Thyroid gland (tissue), 4 donors: ENCODE measurements at regions not wholly inside any gene's neighbourhood (a gene's known extent, or its start where the extent isn't known, plus 50 kb on each side); places are given as distances from the start of the nearest gene placed in this dataset.

ENCODE experiments used
- DNase-seq, 2 donors: peaks; one replicate each; pipeline ENCODE4 v3.0.0-alpha.2; 2019
- H3K27ac ChIP-seq, 3 donors: fragments of 200-600 bp; sonication (generic); 1 replicate in 2 of 3; 2 replicates in 1 of 3; pipeline ENCODE4 v1.5.1; 2016 to 2019; ENCODE audit warnings: mild to moderate bottlenecking in 1 of 3, moderate library complexity in 1 of 3
- H3K27me3 ChIP-seq: fragments of 200-600 bp; sonication (generic); one replicate; pipeline ENCODE4 v1.5.1; 2019
- H3K36me3 ChIP-seq, 2 donors: fragments of 200-600 bp; sonication (generic); one replicate each; pipeline ENCODE4 v1.5.1; 2016 to 2019
- H3K4me1 ChIP-seq, 2 donors: fragments of 200-600 bp; sonication (generic); one replicate each; pipeline ENCODE4 v1.5.1; 2017 to 2019
- H3K4me3 ChIP-seq, 3 donors: fragments of 200-600 bp; sonication (generic); replicated peaks in 1 of 3; 1 replicate in 2 of 3; 2 replicates in 1 of 3; pipeline ENCODE4 v1.5.1; 2016; ENCODE audit warnings: mild to moderate bottlenecking in 1 of 3
- H3K9me3 ChIP-seq: fragments of 200-600 bp; sonication (generic); one replicate; pipeline ENCODE4 v1.5.1; 2017
- CTCF ChIP-seq, 6 experiments: fragments of 200-600 bp in 3 of 6; fragments of 450-650 bp in 3 of 6; sonication (generic) in 3 of 6; IDR thresholded peaks; one replicate each; pipeline ENCODE4 v1.5.1; 2016 to 2019; ENCODE audit warnings: antibody characterized with exemption in 6 of 6, mild to moderate bottlenecking in 2 of 6, inconsistent platforms in 1 of 6, moderate library complexity in 1 of 6
- POLR2A ChIP-seq, 2 donors: fragments of 450-650 bp; IDR thresholded peaks; one replicate each; pipeline ENCODE4 v1.6.1; 2017; ENCODE audit warnings: antibody characterized with exemption in 2 of 2, mild to moderate bottlenecking in 2 of 2, moderate library complexity in 1 of 2
- WGBS, 2 donors: methylation state at CpG; one replicate each; pipeline ENCODE4 v1.1.5; 2017; 5-methylcytosine and 5-hydroxymethylcytosine counted together
- intact Hi-C: fragments of 100-400 bp; cut with DNase I; formaldehyde crosslinking; loops from one replicate; pipeline ENCODE4 v1.15.1; 2023

GRCh38 chr10:88032566-88032965, 169.1 kb downstream of the PTEN start:
- Histone ChIP-seq H3K9me3 (no peaks in the 10 kb centered on the region), H3K4me3 (no peak overlapping the region), H3K36me3 (no peaks in the 10 kb centered on the region), H3K27me3 (no peaks in the 10 kb centered on the region), H3K4me1 (no peaks in the 10 kb centered on the region), H3K27ac (no peak overlapping the region)
- WGBS, 2 donors: 84 to 85% methylated on average over 1 of the region's 1 CpG
- DNase-seq: no peak
- intact Hi-C loops: no loop called here
- TF ChIP-seq POLR2A (IDR thresholded peaks at IDR 0.05): no peak
- TF ChIP-seq CTCF (IDR thresholded peaks at IDR 0.05): no peak

- H3K27me3 ChIP-seq: no peaks in the 10 kb centered on the region
- H3K4me3 ChIP-seq: no peak overlapping the region
- H3K36me3 ChIP-seq: no peaks in the 10 kb centered on the region
- no peak for TF ChIP-seq POLR2A (IDR thresholded peaks at IDR 0.05)
- no peak for TF ChIP-seq CTCF (IDR thresholded peaks at IDR 0.05)
- no peak overlapping the region for H3K27ac ChIP-seq
- DNase-seq: no peak
- intact Hi-C loops: no loop called here
- no peaks in the 10 kb centered on the region for H3K4me1 ChIP-seq
- H3K9me3 ChIP-seq: no peaks in the 10 kb centered on the region
- WGBS, 2 donors: 93 to 94% methylated on average over 3 of the region's 3 CpGs
These were observed 170.0 kb downstream of the PTEN start for GRCh38 chr10:88033385-88033784.

- no peak for DNase-seq
- no peaks in the 10 kb centered on the region for H3K27me3 ChIP-seq
- no peak for TF ChIP-seq POLR2A (IDR thresholded peaks at IDR 0.05)
- H3K9me3 ChIP-seq: no peaks in the 10 kb centered on the region
- H3K36me3 ChIP-seq: no peaks in the 10 kb centered on the region
- 89 to 91% methylated on average over 4 of the region's 4 CpGs for WGBS, 2 donors
- intact Hi-C loops: no loop called here
- H3K4me3 ChIP-seq: no peak overlapping the region
- no peak overlapping the region for H3K27ac ChIP-seq
- no peaks in the 10 kb centered on the region for H3K4me1 ChIP-seq
These were observed 170.4 kb downstream of the PTEN start for GRCh38 chr10:88033793-88034192.

GRCh38 chr10:88036126-88036525, 172.7 kb downstream of the PTEN start:
- no peaks in the 10 kb centered on the region for H3K9me3 ChIP-seq
- DNase-seq: no peak
- H3K36me3 ChIP-seq: no peaks in the 10 kb centered on the region
- WGBS, 2 donors: 96 to 98% methylated on average over 4 of the region's 4 CpGs
- intact Hi-C loops: no loop called here
- no peak for TF ChIP-seq CTCF (IDR thresholded peaks at IDR 0.05)
- TF ChIP-seq POLR2A (IDR thresholded peaks at IDR 0.05): no peak
- peaks cover under 1 to 2% of the 10 kb centered on the region in 2 donors for H3K4me1 ChIP-seq
- no peak overlapping the region for H3K4me3 ChIP-seq
- H3K27ac ChIP-seq: no peak overlapping the region
- H3K27me3 ChIP-seq: no peaks in the 10 kb centered on the region

- 77 to 90% methylated on average over 2 of the region's 2 CpGs for WGBS, 2 donors
- Histone ChIP-seq H3K4me3 (no peak overlapping the region), H3K27me3 (no peaks in the 10 kb centered on the region), H3K9me3 (no peaks in the 10 kb centered on the region), H3K4me1 (peaks cover 4 to 15% of the 10 kb centered on the region in 2 donors), H3K27ac (no peak overlapping the region), H3K36me3 (no peaks in the 10 kb centered on the region)
- intact Hi-C loops: no loop called here
- TF ChIP-seq CTCF (IDR thresholded peaks at IDR 0.05) (no peak), POLR2A (IDR thresholded peaks at IDR 0.05) (no peak)
- no peak for DNase-seq
These were observed 174.2 kb downstream of the PTEN start for GRCh38 chr10:88037623-88038022.

- no peak for DNase-seq
- no peaks in the 10 kb centered on the region for H3K9me3 ChIP-seq
- peaks cover 4 to 22% of the 10 kb centered on the region in 2 donors for H3K4me1 ChIP-seq
- no peak overlapping the region for H3K27ac ChIP-seq
- TF ChIP-seq CTCF (IDR thresholded peaks at IDR 0.05) (no peak), POLR2A (IDR thresholded peaks at IDR 0.05) (no peak)
- WGBS, 2 donors: 80 to 87% methylated on average over 4 of the region's 4 CpGs
- intact Hi-C loops: no loop called here
- no peaks in the 10 kb centered on the region for H3K27me3 ChIP-seq
- H3K36me3 ChIP-seq: no peaks in the 10 kb centered on the region
- H3K4me3 ChIP-seq: no peak overlapping the region
These were observed 174.8 kb downstream of the PTEN start for GRCh38 chr10:88038268-88038667.
